ENCODE measurements at regions not wholly inside any gene's neighbourhood (a gene's known extent, or its start where the extent isn't known, plus 50 kb on each side); places are given as distances from the start of the nearest gene placed in this dataset.
A peak's percentile ranks its signal among the peaks of the same experiment; 100 is the strongest.

DNA sequence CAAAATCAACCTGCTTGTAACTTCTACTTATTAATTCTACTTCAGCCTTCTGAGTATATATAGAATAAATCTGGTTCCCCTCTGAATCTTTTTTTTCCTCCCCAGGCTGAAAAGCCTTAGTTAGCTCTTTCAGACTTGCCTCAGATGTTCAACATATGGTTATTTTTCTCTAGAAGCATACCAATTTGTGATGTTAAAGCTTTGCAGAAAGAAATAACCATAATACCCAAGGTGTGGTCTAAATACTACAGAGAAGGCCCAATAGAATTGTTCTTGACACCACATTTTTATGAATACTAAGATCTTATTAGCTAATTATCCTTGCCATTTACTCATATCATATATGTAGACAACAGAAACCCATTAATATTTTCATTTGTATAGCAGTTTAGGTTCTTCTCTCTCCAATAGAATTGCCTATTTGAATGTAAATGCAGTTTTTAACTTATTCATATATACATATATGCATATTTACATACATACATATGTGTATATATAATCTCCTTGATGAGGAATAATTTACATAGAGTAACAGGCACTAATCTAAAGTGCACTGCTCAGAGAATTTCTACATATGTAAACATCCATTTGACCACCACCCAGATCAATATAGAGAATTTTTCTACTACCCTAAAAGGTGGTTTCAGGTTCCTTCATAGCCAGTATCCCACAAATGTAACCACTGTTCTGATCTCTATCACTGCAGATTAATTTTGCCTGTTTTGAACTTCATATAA is 175.2 kb upstream of the IVNS1ABP start:
- Mint-ChIP-seq H3K27me3 (no peaks in the 10 kb centered on the region), H3K4me3 (no peak overlapping the region), H3K9me3 (no peaks in the 10 kb centered on the region), H3K4me1 (peaks cover 6% of the 10 kb centered on the region), H3K27ac (no peak overlapping the region)
- ATAC-seq, result no peak
- DNase-seq, result no peak

DNA sequence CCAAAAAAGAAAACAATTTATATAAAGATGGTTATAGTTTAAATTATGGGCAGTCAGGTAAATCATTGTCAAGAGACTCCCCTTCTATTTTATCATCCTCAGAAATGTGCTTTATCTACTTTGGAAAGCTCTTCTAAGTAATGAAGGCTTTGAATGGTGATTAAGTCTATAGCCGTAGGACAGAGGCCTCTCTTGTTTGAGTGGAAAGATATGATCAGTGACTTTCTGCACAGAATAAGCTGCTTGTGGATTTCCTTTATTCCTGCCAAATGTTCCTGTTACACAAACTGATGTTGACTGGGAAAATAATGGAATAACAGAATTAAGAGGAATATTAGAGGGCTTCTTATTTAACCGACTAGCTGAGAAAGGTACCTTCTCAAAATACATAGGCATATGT is 174.6 kb upstream of the IVNS1ABP start:
- H3K9me3 Mint-ChIP-seq, result no peaks in the 10 kb centered on the region
- H3K4me3 Mint-ChIP-seq, result no peak overlapping the region
- DNase-seq, result no peak
- ATAC-seq, result no peak
- H3K27ac Mint-ChIP-seq, result no peak overlapping the region
- H3K4me1 Mint-ChIP-seq, result peaks cover 6% of the 10 kb centered on the region
- no peaks in the 10 kb centered on the region for H3K27me3 Mint-ChIP-seq

DNA sequence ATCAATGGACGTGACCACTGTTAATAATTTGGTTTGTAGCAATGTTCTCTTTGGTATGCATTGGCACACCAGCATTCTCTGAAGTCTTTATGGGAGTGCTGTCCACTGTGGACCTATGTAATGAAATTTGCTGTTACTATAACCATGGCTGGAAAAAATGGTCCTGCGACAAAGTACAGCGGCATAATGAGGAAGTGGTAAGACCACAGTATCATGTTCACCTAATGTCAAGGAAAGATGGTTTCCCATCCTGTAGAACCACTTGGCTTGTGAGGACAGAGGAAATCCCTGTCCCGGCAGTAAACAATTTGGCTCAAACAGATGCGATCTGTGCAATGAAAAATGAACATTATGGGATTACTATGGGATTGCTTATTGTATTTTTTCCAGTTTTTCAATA is 173.9 kb upstream of the IVNS1ABP start:
- no peak for DNase-seq
- H3K27me3 Mint-ChIP-seq, result no peaks in the 10 kb centered on the region
- peaks cover 6% of the 10 kb centered on the region for H3K4me1 Mint-ChIP-seq
- no peak overlapping the region for H3K4me3 Mint-ChIP-seq
- H3K9me3 Mint-ChIP-seq, result no peaks in the 10 kb centered on the region
- no peak overlapping the region for H3K27ac Mint-ChIP-seq
- no peak for ATAC-seq

DNA sequence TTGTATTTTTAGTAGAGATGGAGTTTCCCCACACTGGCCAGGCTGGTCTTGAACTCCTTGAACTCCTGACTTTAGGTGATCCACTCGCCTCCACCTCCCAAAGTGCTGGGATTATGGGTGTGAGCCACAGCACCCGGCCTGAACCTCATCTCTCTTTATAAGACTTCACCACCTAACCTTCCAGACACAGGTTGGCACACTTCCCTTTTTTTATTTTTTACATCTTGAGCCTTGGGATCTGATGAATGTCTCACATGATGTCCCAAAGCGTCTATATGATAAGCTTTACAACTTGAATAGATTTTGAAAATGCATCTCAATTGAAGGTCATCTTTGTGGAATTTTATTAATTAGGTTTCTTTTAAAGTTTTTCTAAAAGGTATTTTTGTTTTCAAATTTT is 172.4 kb upstream of the IVNS1ABP start:
- no peak overlapping the region for H3K27ac Mint-ChIP-seq
- no peak overlapping the region for H3K4me3 Mint-ChIP-seq
- ATAC-seq (no peak), DNase-seq (no peak)
- peaks cover 6% of the 10 kb centered on the region for H3K4me1 Mint-ChIP-seq
- H3K9me3 Mint-ChIP-seq, result no peaks in the 10 kb centered on the region
- no peaks in the 10 kb centered on the region for H3K27me3 Mint-ChIP-seq

DNA sequence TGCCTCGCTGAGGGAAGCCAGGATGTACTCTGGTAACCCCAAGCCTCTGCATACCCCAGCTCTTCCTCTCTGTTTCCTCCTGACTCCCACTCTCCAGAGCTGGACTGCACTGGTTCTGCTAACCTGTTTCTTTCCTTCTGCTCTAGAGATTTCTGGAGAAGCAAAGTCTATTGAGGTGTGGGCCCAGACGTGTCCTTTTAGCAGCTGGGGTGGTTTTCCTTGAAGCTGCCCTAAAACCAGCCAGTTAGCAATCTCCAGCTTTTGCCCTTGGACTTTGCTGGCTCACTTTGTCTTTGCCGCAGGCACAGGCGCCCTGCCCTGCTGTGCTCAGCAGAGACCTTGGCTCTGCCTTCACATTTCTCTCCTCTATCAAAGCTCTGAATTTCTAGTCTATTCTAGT is 171.8 kb upstream of the IVNS1ABP start:
- DNase-seq, result no peak
- no peak for ATAC-seq
- Mint-ChIP-seq H3K4me3 (no peak overlapping the region), H3K27me3 (no peaks in the 10 kb centered on the region), H3K27ac (no peak overlapping the region), H3K9me3 (no peaks in the 10 kb centered on the region), H3K4me1 (peaks cover 6% of the 10 kb centered on the region)

DNA sequence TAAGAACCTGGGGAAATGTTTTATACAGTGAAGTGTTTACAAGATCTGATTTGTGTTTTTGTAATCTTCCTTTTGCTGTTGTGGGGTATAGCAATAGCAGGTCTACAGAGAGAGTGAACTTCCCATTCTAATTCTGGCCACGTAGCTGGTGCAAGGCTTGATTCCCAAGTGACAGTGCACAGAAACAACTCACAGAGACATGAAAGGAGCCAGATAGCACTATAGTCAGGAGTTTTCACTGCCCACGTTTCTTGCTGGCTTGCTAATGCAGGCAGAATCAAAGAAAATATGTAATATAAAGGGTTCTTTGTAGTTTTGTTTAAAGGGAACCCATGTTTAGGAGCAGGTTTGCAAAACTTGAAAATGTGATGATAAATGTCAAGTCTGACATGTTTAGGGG is 170.9 kb upstream of the IVNS1ABP start:
- ATAC-seq, result no peak

DNA sequence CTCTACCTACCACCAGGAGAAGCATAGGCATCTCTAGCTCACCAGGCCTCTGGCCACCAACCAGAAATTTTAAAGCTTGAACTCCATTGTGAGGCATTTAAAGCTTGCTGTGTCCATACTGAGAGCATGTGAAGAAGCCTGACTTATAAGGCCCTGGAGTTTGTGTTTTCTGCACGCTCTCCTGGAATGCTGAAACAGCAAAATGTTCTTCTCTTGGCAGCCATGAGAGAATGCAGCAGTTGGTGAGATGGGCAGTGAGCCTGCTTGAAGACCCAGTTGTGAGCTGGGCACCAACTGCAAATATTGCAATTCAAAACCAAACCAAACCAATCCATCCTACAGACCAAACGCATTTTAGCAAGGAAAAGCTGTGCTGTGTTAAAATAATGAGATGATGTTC is 170.0 kb upstream of the IVNS1ABP start:
- no peak for DNase-seq
- ATAC-seq, result no peak
- H3K9me3 Mint-ChIP-seq, result no peaks in the 10 kb centered on the region

More for the DNA sequence above, 170.9 kb upstream of the IVNS1ABP start:
- DNase-seq, result no peak
- Mint-ChIP-seq H3K27me3 (no peaks in the 10 kb centered on the region), H3K27ac (no peak overlapping the region), H3K4me1 (peaks cover 6% of the 10 kb centered on the region), H3K4me3 (no peak overlapping the region), H3K9me3 (no peaks in the 10 kb centered on the region)

DNA sequence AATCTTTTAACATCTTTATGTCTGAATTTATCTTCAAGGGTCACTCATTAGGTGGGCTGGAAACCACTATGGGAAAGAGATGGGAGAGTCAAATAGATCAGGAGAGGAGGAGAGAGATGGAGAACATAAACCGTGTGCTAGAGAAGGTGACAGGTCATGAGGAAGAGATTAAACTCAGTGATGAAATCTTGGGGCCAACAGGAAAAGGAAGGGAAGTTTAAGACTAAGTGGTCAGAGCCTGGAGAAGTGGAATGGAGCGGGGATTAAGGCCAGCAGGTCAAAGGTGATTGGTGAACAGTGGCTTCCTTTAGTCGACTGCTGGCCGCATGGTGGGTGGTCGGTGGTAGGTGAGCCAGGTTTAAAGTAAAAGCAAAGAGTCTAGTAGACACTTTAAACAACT is 169.3 kb upstream of the IVNS1ABP start:
- no peak for ATAC-seq
- Mint-ChIP-seq H3K4me3 (no peak overlapping the region), H3K4me1 (peaks cover 6% of the 10 kb centered on the region), H3K9me3 (no peaks in the 10 kb centered on the region), H3K27ac (peak overlapping the region in 1 of 2 donors; percentile 0), H3K27me3 (no peaks in the 10 kb centered on the region)
- no peak for DNase-seq

More for the DNA sequence above, 170.0 kb upstream of the IVNS1ABP start:
- no peaks in the 10 kb centered on the region for H3K27me3 Mint-ChIP-seq
- H3K4me3 Mint-ChIP-seq, result no peak overlapping the region
- H3K4me1 Mint-ChIP-seq, result peaks cover 6% of the 10 kb centered on the region
- no peak overlapping the region for H3K27ac Mint-ChIP-seq

DNA sequence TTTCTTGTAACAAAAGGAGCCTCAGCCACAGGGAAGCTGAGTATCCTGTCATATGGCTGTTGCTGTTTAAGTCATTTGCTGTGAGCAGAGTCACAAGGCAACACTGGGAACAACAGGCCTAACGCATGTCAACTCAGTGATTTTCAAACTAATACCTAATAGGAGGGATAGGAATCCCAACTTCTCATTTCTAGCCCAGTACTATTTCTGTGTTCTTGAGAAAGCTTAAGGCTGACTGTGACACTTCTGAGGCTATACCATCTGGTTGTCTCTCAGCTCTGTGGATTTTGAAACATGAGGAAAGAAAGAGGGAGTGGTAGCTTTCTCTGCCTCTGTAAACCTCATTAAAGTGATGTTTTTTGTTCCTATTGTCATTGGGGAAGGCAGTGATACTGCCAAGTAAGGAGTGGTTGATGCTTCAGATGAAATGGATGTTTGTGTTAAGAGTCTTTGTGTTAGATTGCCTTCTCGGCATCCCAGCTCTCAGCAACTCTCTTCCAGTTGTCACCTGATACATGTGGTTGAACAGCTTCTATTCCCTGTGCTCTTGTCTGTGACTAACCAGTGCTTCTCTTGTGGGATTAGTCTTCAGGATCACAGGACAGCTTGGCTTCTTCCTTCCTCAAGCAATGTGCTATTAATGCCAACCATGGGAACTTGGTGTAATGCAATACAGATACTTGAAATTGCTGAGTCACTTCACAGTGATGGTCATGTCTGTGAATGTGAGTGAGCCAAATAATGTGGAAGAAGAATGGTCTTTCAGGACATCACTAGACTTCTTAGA is 166.8 kb upstream of the IVNS1ABP start:
- H3K4me3 Mint-ChIP-seq, result no peak overlapping the region
- H3K27me3 Mint-ChIP-seq, result no peaks in the 10 kb centered on the region
- no peak for DNase-seq
- H3K4me1 Mint-ChIP-seq, result peaks cover 4% of the 10 kb centered on the region
- no peaks in the 10 kb centered on the region for H3K9me3 Mint-ChIP-seq
- H3K27ac Mint-ChIP-seq, result no peak overlapping the region
- no peak for ATAC-seq

DNA sequence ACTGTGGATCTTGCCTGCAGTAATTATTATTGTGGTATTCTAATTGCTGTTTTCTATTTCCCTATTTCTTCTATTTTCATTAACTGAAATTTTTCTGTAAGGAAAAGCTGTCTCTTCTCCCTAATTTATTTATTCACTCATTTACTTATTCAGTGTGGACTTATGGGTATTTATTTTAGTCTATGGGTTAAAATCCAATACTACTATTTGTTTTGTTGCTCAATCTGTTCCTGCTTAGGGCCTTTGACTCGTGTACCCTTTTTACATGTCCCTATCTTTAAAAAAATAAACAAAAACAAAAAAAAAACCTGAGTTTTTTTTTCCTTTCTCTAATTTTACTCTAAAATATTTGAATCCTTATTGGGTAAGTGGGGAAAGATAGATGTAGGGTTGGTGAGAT is 166.2 kb upstream of the IVNS1ABP start:
- Mint-ChIP-seq H3K27ac (no peak overlapping the region), H3K4me1 (no peaks in the 10 kb centered on the region), H3K27me3 (no peaks in the 10 kb centered on the region), H3K4me3 (no peak overlapping the region), H3K9me3 (no peaks in the 10 kb centered on the region)
- DNase-seq, result no peak
- ATAC-seq, result no peak

DNA sequence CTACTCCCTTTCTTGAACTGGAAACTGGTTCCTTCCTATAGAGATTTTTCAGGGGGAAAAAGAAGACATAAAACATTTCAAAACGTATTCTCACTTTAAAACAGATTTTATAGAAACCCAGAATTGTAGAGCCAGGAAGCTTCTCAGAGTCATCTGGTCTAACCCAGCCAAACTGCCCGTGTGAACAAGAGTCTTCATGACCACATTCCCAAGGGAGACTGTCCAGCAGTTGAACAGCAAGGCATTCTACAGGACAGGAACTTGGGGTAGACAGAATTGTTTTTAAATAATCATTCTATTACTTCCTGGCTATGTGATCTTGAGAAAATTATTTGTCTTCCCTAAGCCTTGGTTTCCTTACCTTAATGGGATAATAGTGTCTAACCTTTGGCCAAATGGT is 163.5 kb upstream of the IVNS1ABP start:
- no peaks in the 10 kb centered on the region for H3K27me3 Mint-ChIP-seq
- H3K9me3 Mint-ChIP-seq, result no peaks in the 10 kb centered on the region
- H3K27ac Mint-ChIP-seq, result peak overlapping the region in 1 of 2 donors; percentile 52
- H3K4me3 Mint-ChIP-seq, result no peak overlapping the region
- H3K4me1 Mint-ChIP-seq, result no peaks in the 10 kb centered on the region
- ATAC-seq (no peak), DNase-seq (no peak)

DNA sequence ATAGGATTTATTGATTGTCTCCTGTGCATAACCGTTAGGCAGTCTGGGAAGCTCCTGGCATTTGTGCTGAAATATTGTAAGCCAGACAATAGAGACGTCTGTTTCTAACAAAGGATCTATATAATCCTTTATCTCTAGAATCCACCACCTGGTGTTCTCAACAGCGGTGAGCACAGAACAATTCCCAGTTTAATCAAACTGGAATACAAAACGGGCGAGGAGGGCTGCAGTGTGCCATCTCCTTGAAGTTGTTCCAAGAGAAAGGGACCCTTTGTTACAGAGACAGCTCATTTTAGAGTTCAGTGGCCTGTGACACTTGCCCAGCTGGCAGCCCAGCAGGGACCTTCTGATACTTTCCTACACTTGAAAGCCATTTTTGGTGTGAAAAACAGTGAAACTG is 162.8 kb upstream of the IVNS1ABP start:
- Mint-ChIP-seq H3K4me1 (peaks cover 4% of the 10 kb centered on the region), H3K27me3 (no peaks in the 10 kb centered on the region), H3K4me3 (no peak overlapping the region), H3K9me3 (no peaks in the 10 kb centered on the region), H3K27ac (no peak overlapping the region)
- no peak for DNase-seq
- no peak for ATAC-seq

DNA sequence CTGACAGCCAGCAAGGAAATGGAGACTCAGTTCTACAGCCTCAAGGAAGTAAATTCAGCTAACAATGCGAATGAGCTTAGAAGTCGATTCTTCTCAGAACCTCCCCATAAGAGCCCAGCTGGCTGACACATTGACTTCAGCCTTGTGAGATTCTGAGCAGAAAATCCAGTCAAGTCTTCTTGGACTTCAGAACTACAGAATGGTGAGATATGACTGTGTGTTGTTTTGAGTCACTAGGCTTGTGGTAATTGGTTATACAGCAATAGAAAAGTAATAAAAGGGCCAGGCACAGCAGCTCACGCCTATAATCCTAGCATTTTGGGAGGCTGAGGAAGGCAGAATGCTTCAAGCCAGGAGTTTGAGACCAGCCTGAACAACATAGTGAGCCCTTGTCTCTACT is 161.8 kb upstream of the IVNS1ABP start:
- Mint-ChIP-seq H3K27ac (peak overlapping the region in 1 of 2 donors; percentile 25), H3K27me3 (no peaks in the 10 kb centered on the region), H3K4me3 (no peak overlapping the region), H3K9me3 (no peaks in the 10 kb centered on the region), H3K4me1 (peaks cover 12% of the 10 kb centered on the region)
- DNase-seq (no peak), ATAC-seq (no peak)

DNA sequence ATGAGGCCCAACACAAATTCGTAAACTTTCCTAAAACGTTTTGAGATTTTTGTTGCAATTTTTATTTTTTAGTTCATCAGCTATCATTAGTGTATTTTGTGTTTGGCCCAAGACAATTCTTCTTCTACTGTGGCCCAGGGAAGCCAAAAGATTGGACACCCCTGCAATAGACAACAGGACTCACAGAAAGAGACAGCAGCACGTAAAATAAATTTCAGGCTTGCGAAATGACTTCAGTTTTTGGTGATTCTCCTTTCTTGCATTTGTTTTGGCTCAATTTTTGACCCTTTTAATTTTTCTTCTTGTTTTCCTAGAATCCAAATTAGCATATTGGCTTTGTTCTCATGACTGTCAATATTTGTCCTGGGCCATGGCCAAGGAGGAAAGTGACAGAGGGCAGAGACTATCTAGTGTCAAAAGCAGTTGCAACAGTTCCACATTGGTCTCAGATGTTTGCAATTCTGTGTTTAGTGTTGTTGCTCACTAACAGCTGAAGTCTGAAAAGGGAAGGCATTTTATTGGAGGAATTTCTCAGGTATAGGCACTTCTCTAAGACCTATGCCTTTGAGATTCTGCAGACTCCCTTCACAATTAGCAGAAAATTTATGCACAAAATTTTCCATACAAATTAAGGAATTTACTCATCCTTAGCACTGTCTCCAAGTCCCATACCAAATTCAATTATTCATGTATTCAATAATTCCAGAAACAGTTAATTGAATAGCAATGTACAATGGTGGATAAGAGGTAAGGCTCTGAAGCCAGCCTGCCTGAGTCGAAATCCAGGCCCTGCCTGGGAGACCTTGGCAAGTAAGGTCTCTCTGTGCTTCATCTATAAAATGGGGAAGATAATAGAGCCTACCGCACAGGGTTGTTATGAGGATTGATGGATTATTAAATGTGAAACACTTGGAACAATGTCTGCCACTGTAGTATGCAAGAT is 160.9 kb upstream of the IVNS1ABP start:
- H3K4me3 Mint-ChIP-seq, result no peak overlapping the region
- ATAC-seq, result no peak
- no peak for DNase-seq
- H3K27ac Mint-ChIP-seq, result no peak overlapping the region
- peaks cover 12% of the 10 kb centered on the region for H3K4me1 Mint-ChIP-seq
- H3K27me3 Mint-ChIP-seq, result no peaks in the 10 kb centered on the region
- H3K9me3 Mint-ChIP-seq, result no peaks in the 10 kb centered on the region

DNA sequence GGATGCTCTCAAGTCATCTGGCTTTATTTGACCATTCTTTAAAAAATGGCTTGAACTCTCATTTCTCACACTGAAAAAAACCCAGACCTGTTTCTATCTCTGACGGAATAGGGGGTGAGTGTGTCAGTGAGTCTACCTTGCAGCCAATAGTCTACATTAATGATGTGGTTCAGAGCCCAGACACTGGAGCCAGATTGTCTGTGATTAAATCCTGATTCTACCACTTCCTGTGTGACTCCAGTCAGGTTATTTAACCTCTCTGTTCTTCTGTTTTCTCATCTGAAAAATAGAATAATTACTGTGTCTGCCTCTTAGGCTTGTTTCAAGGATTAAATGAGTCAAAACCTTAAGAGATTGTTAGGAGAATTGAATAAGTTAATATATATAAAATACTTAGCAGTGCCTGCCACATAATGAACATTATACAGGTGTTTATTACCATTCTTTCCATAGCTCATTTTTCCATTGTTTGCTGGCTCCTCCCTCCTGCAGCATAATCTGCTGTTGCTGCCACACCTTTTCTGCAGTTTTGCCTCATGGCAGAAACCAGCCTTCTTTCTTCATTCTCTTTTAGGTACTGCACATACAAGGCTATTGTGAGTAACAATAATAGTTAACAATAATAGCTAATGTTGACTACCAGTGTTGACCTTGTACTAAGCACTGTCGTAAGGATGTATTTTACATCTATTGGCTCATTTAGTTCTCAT is 157.6 kb upstream of the IVNS1ABP start:
- Mint-ChIP-seq H3K4me3 (no peak overlapping the region), H3K27ac (no peak overlapping the region), H3K27me3 (no peaks in the 10 kb centered on the region), H3K4me1 (peaks cover 12% of the 10 kb centered on the region), H3K9me3 (peaks cover 0 to 6% of the 10 kb centered on the region in 2 donors)
- ATAC-seq (peak; percentile 91), DNase-seq (no peak)
